T-cell (primary cell): ENCODE measurements at regions not wholly inside any gene's neighbourhood (a gene's known extent, or its start where the extent isn't known, plus 50 kb on each side); places are given as distances from the start of the nearest gene placed in this dataset.

ENCODE experiments used
- ATAC-seq, 4 experiments: fragments of 200-7000 bp in 3 of 4; fragments of 150-1000 bp in 1 of 4; cut with Tn5 transposase; replicated peaks in 1 of 4; 1 replicate in 3 of 4; 2 replicates in 1 of 4; pipeline ENCODE4 v1.10.0; 2021; ENCODE audit warnings: moderate library complexity in 3 of 4, mild to moderate bottlenecking in 2 of 4, moderate number of reproducible peaks in 1 of 4
- CTCF ChIA-PET, 2 donors: fragments of 300-600 bp; sonication (Branson Sonifier 250); formaldehyde crosslinking; loops; one replicate each; lab custom pipeline; 2022; ENCODE audit warnings: antibody characterized with exemption in 2 of 2; lab: Charles Lee
- POLR2A ChIA-PET, 2 donors: fragments of 300-600 bp; sonication (Branson Sonifier 250); formaldehyde crosslinking; loops; one replicate each; lab custom pipeline; 2022; ENCODE audit warnings: antibody characterized with exemption in 2 of 2; lab: Charles Lee
- DNase-seq, 35 experiments: peaks; one replicate each; pipeline versions ENCODE4 v3.0.0 to v3.0.0-alpha.2; 2013 to 2023
- H3K27ac ChIP-seq: one replicate; pipeline ENCODE4 v1.5.1; 2013; ENCODE audit warnings: low read length
- H3K27me3 ChIP-seq, 2 experiments: replicated peaks in 1 of 2; 1 replicate in 1 of 2; 2 replicates in 1 of 2; pipeline versions ENCODE4 v1.6.1 to v1.7.0; 2013; ENCODE audit warnings: low read length in 1 of 2, mixed read lengths in 1 of 2; ENCODE audit not compliant: control insufficient read depth in 2 of 2, insufficient read depth in 2 of 2; ENCODE audit errors: extremely low read depth in 1 of 2
- H3K36me3 ChIP-seq, 2 donors: 1 replicate in 1 of 2; 2 replicates in 1 of 2; pipeline versions ENCODE4 v1.6.1 to v1.7.0; 2013; ENCODE audit warnings: low read length in 1 of 2; ENCODE audit not compliant: control insufficient read depth in 2 of 2, insufficient read depth in 1 of 2; ENCODE audit errors: extremely low read depth in 1 of 2
- H3K4me1 ChIP-seq, 2 experiments: 1 replicate in 1 of 2; 2 replicates in 1 of 2; pipeline versions ENCODE4 v1.6.1 to v1.7.0; 2013; ENCODE audit warnings: low read length in 2 of 2, mixed read lengths in 1 of 2; ENCODE audit not compliant: insufficient read depth in 2 of 2, control insufficient read depth in 1 of 2; ENCODE audit errors: extremely low read depth in 1 of 2
- H3K4me3 ChIP-seq, 2 donors: 1 replicate in 1 of 2; 2 replicates in 1 of 2; pipeline versions ENCODE4 v1.5.1 to v1.7.0; 2013; ENCODE audit warnings: mild to moderate bottlenecking in 2 of 2, low read length in 1 of 2, moderate library complexity in 1 of 2; ENCODE audit not compliant: control insufficient read depth in 1 of 2; ENCODE audit errors: extremely low read depth in 1 of 2
- H3K9me3 ChIP-seq: 2 replicates; pipeline ENCODE4 v1.7.0; 2013
- H3K27ac Mint-ChIP-seq, 2 donors: one replicate each; pipeline ENCODE4 v1.8.0; 2020 to 2021; ENCODE audit warnings: mild to moderate bottlenecking in 2 of 2, mixed read lengths in 2 of 2
- H3K27me3 Mint-ChIP-seq, 2 donors: one replicate each; pipeline ENCODE4 v1.8.0; 2021 to 2022; ENCODE audit warnings: mixed read lengths in 2 of 2
- H3K36me3 Mint-ChIP-seq: one replicate; pipeline ENCODE4 v1.8.0; 2021; ENCODE audit warnings: mixed read lengths
- H3K4me1 Mint-ChIP-seq, 3 donors: one replicate each; pipeline ENCODE4 v1.8.0; 2020 to 2022; ENCODE audit warnings: mixed read lengths in 3 of 3, mild to moderate bottlenecking in 1 of 3
- H3K4me3 Mint-ChIP-seq, 3 donors: one replicate each; pipeline ENCODE4 v1.8.0; 2020 to 2022; ENCODE audit warnings: mild to moderate bottlenecking in 3 of 3, mixed read lengths in 3 of 3, moderate library complexity in 3 of 3
- H3K9me3 Mint-ChIP-seq, 3 donors: one replicate each; pipeline ENCODE4 v1.8.0; 2020 to 2022; ENCODE audit warnings: mixed read lengths in 3 of 3
- WGBS: methylation state at CpG from one replicate; pipeline ENCODE4 v1.1.5; 2013; ENCODE audit warnings: missing lambda C conversion rate; ENCODE audit not compliant: insufficient coverage; 5-methylcytosine and 5-hydroxymethylcytosine counted together

DNA sequence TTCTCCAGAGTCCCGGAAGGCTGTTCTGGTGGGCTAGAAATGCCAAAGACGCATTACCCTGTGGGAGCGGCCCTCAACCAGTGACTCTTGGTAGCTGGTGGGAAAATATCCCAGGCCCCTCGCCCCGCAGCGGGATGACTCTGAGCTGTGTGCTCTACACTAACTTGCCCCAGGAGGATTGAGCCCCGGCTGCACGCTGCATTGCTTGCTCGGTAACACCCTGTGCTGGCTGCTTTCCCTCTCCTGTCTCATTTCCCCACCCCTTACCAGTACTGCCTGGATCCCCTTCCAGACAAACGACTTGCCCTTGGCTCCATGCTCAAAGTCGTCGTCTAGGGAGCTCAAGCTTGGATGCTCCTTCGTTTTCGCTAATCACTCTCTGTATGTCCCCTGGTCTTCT lies 411.8 kb upstream of the SULF2 start:
- DNase-seq = no peak
- ATAC-seq = no peak
- ChIA-PET CTCF (no interaction called here), POLR2A (no interaction called here)
- Mint-ChIP-seq H3K9me3 (no peaks in the 10 kb centered on the region), H3K27me3 (peaks cover 0 to 12% of the 10 kb centered on the region in 2 donors), H3K4me3 (no peak overlapping the region), H3K27ac (no peak overlapping the region), H3K4me1 (no peaks in the 10 kb centered on the region), H3K36me3 (no peaks in the 10 kb centered on the region)
- no peak overlapping the region for H3K4me3 ChIP-seq
- peaks cover 0 to 21% of the 10 kb centered on the region in 2 experiments for H3K27me3 ChIP-seq
- no peak overlapping the region for H3K27ac ChIP-seq
- 85% methylated on average over 13 of the region's 14 CpGs for WGBS
- H3K9me3 ChIP-seq = no peaks in the 10 kb centered on the region
- H3K4me1 ChIP-seq = no peaks in the 10 kb centered on the region
- no peaks in the 10 kb centered on the region for H3K36me3 ChIP-seq

GRCh38 chr20:48196486-48196885 lies 411.2 kb upstream of the SULF2 start:
- Histone ChIP-seq H3K27me3 (peaks cover 0 to 16% of the 10 kb centered on the region in 2 experiments), H3K4me3 (no peak overlapping the region), H3K36me3 (no peaks in the 10 kb centered on the region), H3K9me3 (no peaks in the 10 kb centered on the region), H3K4me1 (no peaks in the 10 kb centered on the region), H3K27ac (no peak overlapping the region)
- no peaks in the 10 kb centered on the region for H3K4me1 Mint-ChIP-seq
- no peak overlapping the region for H3K4me3 Mint-ChIP-seq
- no peak for DNase-seq
- no peaks in the 10 kb centered on the region for H3K9me3 Mint-ChIP-seq
- no peak overlapping the region for H3K27ac Mint-ChIP-seq
- CTCF ChIA-PET = no interaction called here
- POLR2A ChIA-PET = no interaction called here
- no peak for ATAC-seq
- no peaks in the 10 kb centered on the region for H3K36me3 Mint-ChIP-seq
- 85% methylated on average over 4 of the region's 10 CpGs for WGBS
- peaks cover 0 to 12% of the 10 kb centered on the region in 2 donors for H3K27me3 Mint-ChIP-seq

DNA sequence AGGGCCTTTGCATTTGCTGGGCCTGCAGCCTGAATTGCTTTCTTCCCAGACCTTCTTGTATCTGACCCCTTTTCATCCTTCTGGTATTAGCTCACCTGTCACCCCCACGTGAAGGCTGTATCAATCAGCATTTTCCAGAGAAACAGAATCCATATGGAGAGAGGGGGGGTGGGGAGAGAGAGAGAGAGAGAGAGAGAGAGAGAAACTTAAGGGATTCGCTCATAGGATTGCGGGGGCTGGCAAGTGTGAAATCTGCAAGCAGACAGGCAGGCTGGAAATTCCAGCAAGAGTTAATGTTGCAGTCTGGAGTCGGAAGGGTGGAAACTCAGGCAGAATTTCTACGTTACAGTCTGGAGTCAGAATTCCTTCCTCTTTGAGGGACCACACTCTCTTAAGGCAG lies 410.7 kb upstream of the SULF2 start:
- POLR2A ChIA-PET = no interaction called here

DNA sequence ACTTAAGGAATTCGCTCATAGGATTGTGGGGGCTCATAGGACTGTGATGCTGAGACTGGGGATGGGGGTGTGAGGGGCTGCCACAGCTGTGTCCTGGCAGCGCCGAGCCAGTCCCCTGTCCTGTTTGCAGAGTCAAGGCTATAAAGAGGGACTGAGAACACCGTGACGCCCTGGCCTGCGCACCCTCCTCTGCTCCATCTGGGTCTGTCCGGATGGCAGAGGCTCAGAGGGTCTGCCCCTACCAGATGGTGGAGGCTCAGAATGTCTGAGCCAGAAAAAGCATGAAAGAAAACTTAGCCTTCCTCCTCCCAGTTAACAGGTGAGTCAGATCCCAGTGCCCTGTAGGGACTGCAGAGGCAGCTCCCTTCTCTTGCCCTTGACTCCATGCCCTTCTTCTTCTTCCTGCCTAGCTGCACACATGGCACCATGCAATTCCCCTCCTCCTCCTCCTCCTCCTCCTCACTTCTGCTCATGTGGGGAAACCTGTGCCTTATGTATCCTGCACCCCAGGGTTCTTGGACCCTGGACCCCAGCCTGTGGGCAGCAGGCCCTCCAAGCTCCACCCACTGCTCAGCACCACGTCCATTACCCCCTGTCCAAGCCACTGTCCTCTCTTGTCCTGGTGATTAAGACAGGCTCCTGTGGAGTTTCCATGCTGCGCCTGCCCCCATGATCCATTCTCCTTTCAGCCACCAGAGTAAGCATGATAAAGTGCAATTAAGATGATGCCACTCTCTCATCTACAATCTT lies 410.0 kb upstream of the SULF2 start:
- Histone ChIP-seq H3K36me3 (no peaks in the 10 kb centered on the region), H3K4me1 (no peaks in the 10 kb centered on the region), H3K27ac (no peak overlapping the region), H3K27me3 (peaks cover 0 to 10% of the 10 kb centered on the region in 2 experiments), H3K4me3 (no peak overlapping the region), H3K9me3 (no peaks in the 10 kb centered on the region)
- 85% methylated on average over 9 of the region's 9 CpGs for WGBS
- ChIA-PET POLR2A (no interaction called here), CTCF (interaction anchor here in 1 of 2 donors (0.6 kb wide), 1 partner anchor 136 kb away, joined by 8 read pairs; no protein-coding TSS in a partner anchor)
- H3K36me3 Mint-ChIP-seq = no peaks in the 10 kb centered on the region
- no peaks in the 10 kb centered on the region for H3K9me3 Mint-ChIP-seq
- H3K4me1 Mint-ChIP-seq = no peaks in the 10 kb centered on the region
- ATAC-seq = no peak
- H3K27ac Mint-ChIP-seq = no peak overlapping the region
- no peak for DNase-seq
- no peak overlapping the region for H3K4me3 Mint-ChIP-seq
- peaks cover 0 to 12% of the 10 kb centered on the region in 2 donors for H3K27me3 Mint-ChIP-seq

More for the DNA sequence above, 410.7 kb upstream of the SULF2 start:
- no peak for DNase-seq
- Mint-ChIP-seq H3K4me1 (no peaks in the 10 kb centered on the region), H3K4me3 (no peak overlapping the region), H3K27me3 (peaks cover 0 to 12% of the 10 kb centered on the region in 2 donors), H3K9me3 (no peaks in the 10 kb centered on the region), H3K36me3 (no peaks in the 10 kb centered on the region), H3K27ac (no peak overlapping the region)
- peaks cover 0 to 15% of the 10 kb centered on the region in 2 experiments for H3K27me3 ChIP-seq
- ATAC-seq = no peak
- H3K4me1 ChIP-seq = no peaks in the 10 kb centered on the region
- 75% methylated on average over 4 of the region's 5 CpGs for WGBS
- H3K9me3 ChIP-seq = no peaks in the 10 kb centered on the region
- CTCF ChIA-PET = interaction anchor here in 1 of 2 donors (0.6 kb wide), 1 partner anchor 135 kb away, joined by 8 read pairs; no protein-coding TSS in a partner anchor
- no peak overlapping the region for H3K4me3 ChIP-seq
- no peak overlapping the region for H3K27ac ChIP-seq
- H3K36me3 ChIP-seq = no peaks in the 10 kb centered on the region

DNA sequence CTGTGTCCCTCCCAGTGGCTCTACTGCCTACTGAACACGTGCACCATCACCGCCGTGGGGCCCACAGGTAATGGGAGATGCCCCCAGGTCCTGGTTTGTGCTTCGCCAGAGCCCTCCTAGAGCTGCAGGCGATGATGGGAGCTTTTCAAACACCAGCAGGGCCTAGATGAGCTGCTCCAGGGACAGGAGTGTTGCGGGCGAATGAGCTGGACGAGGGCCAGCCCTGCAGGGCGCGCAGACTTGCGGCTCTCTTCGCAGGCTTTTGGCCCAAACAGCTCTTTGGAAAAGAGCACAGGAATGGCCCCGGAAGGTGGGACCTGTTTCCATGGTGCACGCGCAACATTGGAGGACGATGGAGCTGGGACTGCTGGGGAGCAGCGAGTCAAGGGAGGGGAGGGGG lies 409.3 kb upstream of the SULF2 start:
- H3K9me3 ChIP-seq = no peaks in the 10 kb centered on the region
- Mint-ChIP-seq H3K36me3 (no peaks in the 10 kb centered on the region), H3K27me3 (peaks cover 0 to 12% of the 10 kb centered on the region in 2 donors), H3K27ac (no peak overlapping the region), H3K4me1 (no peaks in the 10 kb centered on the region), H3K9me3 (no peaks in the 10 kb centered on the region), H3K4me3 (no peak overlapping the region)
- H3K27me3 ChIP-seq = peaks cover 0 to 10% of the 10 kb centered on the region in 2 experiments
- 90% methylated on average over 15 of the region's 17 CpGs for WGBS
- H3K36me3 ChIP-seq = no peaks in the 10 kb centered on the region
- ATAC-seq (no peak), DNase-seq (no peak)
- no peak overlapping the region for H3K27ac ChIP-seq
- POLR2A ChIA-PET = no interaction called here
- no peak overlapping the region for H3K4me3 ChIP-seq
- H3K4me1 ChIP-seq = no peaks in the 10 kb centered on the region
- CTCF ChIA-PET = no interaction called here

- peaks cover 0 to 12% of the 10 kb centered on the region in 2 donors for H3K27me3 Mint-ChIP-seq
- POLR2A ChIA-PET = no interaction called here
- no peaks in the 10 kb centered on the region for H3K36me3 Mint-ChIP-seq
- CTCF ChIA-PET = no interaction called here
- no peaks in the 10 kb centered on the region for H3K9me3 Mint-ChIP-seq
- H3K27ac Mint-ChIP-seq = no peak overlapping the region
- H3K4me1 Mint-ChIP-seq = no peaks in the 10 kb centered on the region
- 61% methylated on average over 3 of the region's 11 CpGs for WGBS
- ATAC-seq (no peak), DNase-seq (no peak)
- H3K36me3 ChIP-seq = no peaks in the 10 kb centered on the region
- H3K27me3 ChIP-seq = peaks cover 0 to 10% of the 10 kb centered on the region in 2 experiments
- H3K4me1 ChIP-seq = no peaks in the 10 kb centered on the region
- no peaks in the 10 kb centered on the region for H3K9me3 ChIP-seq
- H3K4me3 ChIP-seq = no peak overlapping the region
- H3K4me3 Mint-ChIP-seq = no peak overlapping the region
- no peak overlapping the region for H3K27ac ChIP-seq
Observed at GRCh38 chr20:48193627-48194425, 408.5 kb upstream of the SULF2 start.
